Lower leg skin (tissue), 4 donors: ENCODE measurements at regions not wholly inside any gene's neighbourhood (a gene's known extent, or its start where the extent isn't known, plus 50 kb on each side); places are given as distances from the start of the nearest gene placed in this dataset.

Experiments used
- DNase-seq, 2 donors: peaks; one replicate each; pipeline ENCODE4 v3.0.0-alpha.2; 2019; ENCODE audit warnings: low spot score in 2 of 2
- H3K4me3 ChIP-seq: fragments of 200-600 bp; sonication (generic); 2 replicates; pipeline ENCODE4 v1.5.1; 2017; ENCODE audit warnings: mild to moderate bottlenecking, low read depth; ENCODE audit not compliant: poor library complexity, severe bottlenecking
- CTCF ChIP-seq, 3 donors: fragments of 450-650 bp; IDR thresholded peaks; one replicate each; pipeline ENCODE4 v1.5.1; 2016; ENCODE audit warnings: antibody characterized with exemption in 3 of 3, mild to moderate bottlenecking in 3 of 3, moderate library complexity in 2 of 3
- POLR2A ChIP-seq, 2 donors: fragments of 450-650 bp; IDR thresholded peaks; one replicate each; pipeline ENCODE4 v1.6.1; 2016 to 2017; ENCODE audit warnings: antibody characterized with exemption in 2 of 2, mild to moderate bottlenecking in 1 of 2, moderate library complexity in 1 of 2
- WGBS, 2 donors: methylation state at CpG; one replicate each; pipeline ENCODE4 v1.1.5; 2018; 5-methylcytosine and 5-hydroxymethylcytosine counted together
- intact Hi-C: fragments of 100-400 bp; cut with DNase I; formaldehyde crosslinking; loops from one replicate; pipeline ENCODE4 v1.15.0; 2023; ENCODE audit warnings: low total_unique reads

- no peak for DNase-seq
- intact Hi-C loops = no loop called here
- TF ChIP-seq CTCF (IDR thresholded peaks at IDR 0.05) = no peak
- no peak for TF ChIP-seq POLR2A (IDR thresholded peaks at IDR 0.05)
- no peak overlapping the region for H3K4me3 ChIP-seq
Measured at GRCh38 chr11:15704556-15704955, 589.8 kb downstream of the INSC start.

GRCh38 chr11:15705891-15706290, 591.2 kb downstream of the INSC start:
- DNase-seq = no peak
- 96 to 97% methylated on average over 5 of the region's 5 CpGs for WGBS, 2 donors

GRCh38 chr11:15707194-15707593, 592.5 kb downstream of the INSC start:
- WGBS, 2 donors = 81 to 92% methylated on average over 1 of the region's 1 CpG
- no peak overlapping the region for H3K4me3 ChIP-seq
- TF ChIP-seq CTCF (IDR thresholded peaks at IDR 0.05) (no peak), POLR2A (IDR thresholded peaks at IDR 0.05) (no peak)
- intact Hi-C loops = no loop called here
- no peak for DNase-seq

More at GRCh38 chr11:15705891-15706290, 591.2 kb downstream of the INSC start:
- H3K4me3 ChIP-seq = no peak overlapping the region
- intact Hi-C loops = no loop called here
- no peak for TF ChIP-seq POLR2A (IDR thresholded peaks at IDR 0.05)
- no peak for TF ChIP-seq CTCF (IDR thresholded peaks at IDR 0.05)

GRCh38 chr11:15707971-15708370, 593.2 kb downstream of the INSC start:
- TF ChIP-seq POLR2A (IDR thresholded peaks at IDR 0.05) (no peak), CTCF (IDR thresholded peaks at IDR 0.05) (no peak)
- peak in 1 of 2 donors; percentile 50 for DNase-seq
- intact Hi-C loops = no loop called here
- H3K4me3 ChIP-seq = no peak overlapping the region
- WGBS, 2 donors = 17 to 27% methylated on average over 2 of the region's 2 CpGs

- H3K4me3 ChIP-seq = no peak overlapping the region
- intact Hi-C loops = no loop called here
- DNase-seq = no peak
- no peak for TF ChIP-seq POLR2A (IDR thresholded peaks at IDR 0.05)
- no peak for TF ChIP-seq CTCF (IDR thresholded peaks at IDR 0.05)
- 90 to 91% methylated on average over 3 of the region's 3 CpGs for WGBS, 2 donors
Measured at GRCh38 chr11:15710580-15711275, 596.0 kb downstream of the INSC start.

GRCh38 chr11:15711311-15711710, 596.6 kb downstream of the INSC start:
- DNase-seq = no peak
- H3K4me3 ChIP-seq = no peak overlapping the region
- intact Hi-C loops = no loop called here
- WGBS, 2 donors = 82 to 89% methylated on average over 2 of the region's 2 CpGs
- TF ChIP-seq POLR2A (IDR thresholded peaks at IDR 0.05) = no peak
- no peak for TF ChIP-seq CTCF (IDR thresholded peaks at IDR 0.05)
